K562 (cell line): ENCODE measurements at regions not wholly inside any gene's neighbourhood (a gene's known extent, or its start where the extent isn't known, plus 50 kb on each side); places are given as distances from the start of the nearest gene placed in this dataset.

Source experiments
- ATAC-seq: fragments of 200-7000 bp; cut with Tn5 transposase; 3 replicates; pipeline ENCODE4 v1.9.1; 2020; ENCODE audit warnings: moderate library complexity
- BruUV-seq: library from RNA; stranded (reverse); fragments of 400-500 nt; replicated peaks from 2 replicates; lab custom pipeline; 2021; lab: Mats Ljungman, UMichigan
- CTCF ChIA-PET: fragments of 300-600 bp; formaldehyde crosslinking; extraction: SDS; loops from one replicate; lab custom pipeline; 2021; ENCODE audit warnings: low intra/inter-chr PET ratio; lab: Yijun Ruan, JAX
- POLR2A ChIA-PET: fragments of 300-600, 350-650 bp; sonication (Branson Sonifier 250); formaldehyde crosslinking; extraction: SDS; loops from one replicate; lab custom pipeline; 2021; ENCODE audit warnings: antibody characterized with exemption, inconsistent platforms; lab: Yijun Ruan, JAX
- DNase-seq, 4 experiments: peaks; one replicate each; pipeline versions ENCODE4 v3.0.0 to v3.0.0-alpha.2; 2011 to 2018; ENCODE audit warnings: low spot score in 3 of 4, mixed read lengths in 3 of 4; ENCODE audit errors: extremely low read depth in 1 of 4
- FAIRE-seq: peaks from 2 replicates; lab custom pipeline; 2011; peaks lifted over from hg19 to GRCh38; lab: Jason Lieb, UNC
- H2AFZ ChIP-seq: 2 replicates; pipeline ENCODE4 v1.6.0; 2011; ENCODE audit warnings: low read depth, low read length, control low read depth, inconsistent platforms
- H3K27ac ChIP-seq: fragments of 200-600 bp; 3 replicates; pipeline ENCODE4 v1.8.0; 2011; ENCODE audit warnings: low read depth, mild to moderate bottlenecking, control low read depth, inconsistent platforms, low read length, moderate library complexity, mixed read lengths; ENCODE audit errors: extremely low read depth
- H3K27me3 ChIP-seq, 2 experiments: fragments of 300-600 bp in 1 of 2; 2 replicates in 1 of 2; 3 replicates in 1 of 2; pipeline versions ENCODE4 v1.6.0 to v1.8.0; 2011; ENCODE audit warnings: inconsistent platforms in 2 of 2, low read length in 2 of 2, mild to moderate bottlenecking in 1 of 2, mixed read lengths in 1 of 2, moderate library complexity in 1 of 2; ENCODE audit not compliant: control insufficient read depth in 2 of 2, insufficient read depth in 2 of 2
- H3K36me3 ChIP-seq: fragments of 300-600 bp; 3 replicates; pipeline ENCODE4 v1.8.0; 2011; ENCODE audit warnings: mild to moderate bottlenecking, low read length, inconsistent platforms; ENCODE audit not compliant: control insufficient read depth, insufficient read depth
- H3K4me1 ChIP-seq, 2 experiments: fragments of 200-600 bp in 1 of 2; replicated peaks in 1 of 2; 2 replicates in 1 of 2; 3 replicates in 1 of 2; pipeline versions ENCODE4 v1.5.1 to v1.8.0; 2011; ENCODE audit warnings: inconsistent platforms in 2 of 2, low read length in 2 of 2, mild to moderate bottlenecking in 1 of 2, mixed read lengths in 1 of 2, moderate library complexity in 1 of 2; ENCODE audit not compliant: control insufficient read depth in 2 of 2, insufficient read depth in 2 of 2
- H3K4me2 ChIP-seq: 2 replicates; pipeline ENCODE4 v1.6.1; 2011; ENCODE audit warnings: low read length, control low read depth, inconsistent platforms, mixed read lengths; ENCODE audit not compliant: insufficient read depth
- H3K4me3 ChIP-seq: fragments of 200-600 bp; sonication (generic), shearing (Covaris generic); 2 replicates; pipeline ENCODE4 v1.5.1; 2016; ENCODE audit warnings: control low read depth, inconsistent platforms
- H3K79me2 ChIP-seq: fragments of 200-600 bp; 3 replicates; pipeline ENCODE4 v1.8.0; 2011; ENCODE audit warnings: low read length, inconsistent platforms; ENCODE audit not compliant: control insufficient read depth, insufficient read depth
- H3K9ac ChIP-seq, 2 experiments: 2 replicates each; pipeline versions ENCODE4 v1.6.0 to v1.6.1; 2011; ENCODE audit warnings: low read depth in 2 of 2, low read length in 2 of 2, control low read depth in 1 of 2, inconsistent platforms in 1 of 2, mild to moderate bottlenecking in 1 of 2, mixed read lengths in 1 of 2; ENCODE audit not compliant: insufficient read depth in 1 of 2
- H3K9me1 ChIP-seq: one replicate; pipeline ENCODE4 v1.6.0; 2011; ENCODE audit warnings: inconsistent platforms, mild to moderate bottlenecking, low read length, moderate library complexity; ENCODE audit not compliant: control insufficient read depth, insufficient read depth
- H3K9me3 ChIP-seq: replicated peaks from 2 replicates; pipeline ENCODE4 v1.5.1; 2011; ENCODE audit warnings: low read depth, low read length, inconsistent platforms; ENCODE audit not compliant: control insufficient read depth, insufficient read depth
- H4K20me1 ChIP-seq: replicated peaks from 2 replicates; pipeline ENCODE4 v1.6.1; 2011; ENCODE audit warnings: low read length, inconsistent platforms, mixed read lengths; ENCODE audit not compliant: control insufficient read depth, insufficient read depth
- ATF1 ChIP-seq, 2 experiments: fragments of 450-650 bp in 1 of 2; IDR thresholded peaks; 2 replicates each; pipeline ENCODE4 v1.6.1; 2016; ENCODE audit warnings: missing compliant biosample characterization in 1 of 2, missing genetic modification characterization in 1 of 2
- CREB3L1 ChIP-seq: fragments of 450-650 bp; IDR thresholded peaks from 2 replicates; pipeline ENCODE4 v1.6.1; 2014; ENCODE audit warnings: low read depth, mild to moderate bottlenecking, moderate library complexity, borderline replicate concordance
- DDX20 ChIP-seq: fragments of 450-650 bp; IDR thresholded peaks from 2 replicates; pipeline ENCODE4 v1.6.1; 2016; ENCODE audit warnings: missing genetic modification characterization, low read depth, mild to moderate bottlenecking, missing compliant biosample characterization, moderate library complexity
- ELF2 ChIP-seq: fragments of 250-450 bp; sonication (Bioruptor Pico); IDR thresholded peaks from 2 replicates; pipeline ENCODE4 v1.5.0; 2021; ENCODE audit warnings: mild to moderate bottlenecking
- GTF2A2 ChIP-seq: IDR thresholded peaks from 2 replicates; pipeline ENCODE4 v1.6.1; 2016; ENCODE audit warnings: mild to moderate bottlenecking, missing genetic modification characterization, missing compliant biosample characterization
- KLF13 ChIP-seq: fragments of 450-650 bp; IDR thresholded peaks from 2 replicates; pipeline ENCODE4 v1.6.1; 2016; ENCODE audit warnings: missing genetic modification characterization, low read depth, mild to moderate bottlenecking, missing compliant biosample characterization, moderate library complexity, borderline replicate concordance
- NFRKB ChIP-seq: fragments of 450-650 bp; IDR thresholded peaks from 2 replicates; pipeline ENCODE4 v1.6.1; 2016; ENCODE audit warnings: low read depth
- NR0B1 ChIP-seq: fragments of 450-650 bp; IDR thresholded peaks from one replicate; pipeline ENCODE4 v1.6.1; 2018; ENCODE audit warnings: mild to moderate bottlenecking, moderate library complexity; ENCODE audit not compliant: partially characterized antibody
- PTRF ChIP-seq: fragments of 450-650 bp; IDR thresholded peaks from 2 replicates; pipeline ENCODE4 v1.6.1; 2016; ENCODE audit warnings: mild to moderate bottlenecking, missing genetic modification characterization, missing compliant biosample characterization
- STAG1 ChIP-seq: sonication (generic); formaldehyde crosslinking; IDR thresholded peaks from 2 replicates; pipeline ENCODE4 v1.5.0; 2020; ENCODE audit warnings: missing genetic modification reagents, borderline replicate concordance
- TBP ChIP-seq: optimal IDR thresholded peaks from 2 replicates; pipeline ENCODE3; 2011; ENCODE audit warnings: low read depth, low read length, improper control_type of control experiment
- ZNF280A ChIP-seq: fragments of 450-650 bp; IDR thresholded peaks from 2 replicates; pipeline ENCODE4 v1.6.1; 2018; ENCODE audit warnings: mild to moderate bottlenecking, low read depth; ENCODE audit not compliant: partially characterized antibody
- ZNF311 ChIP-seq: fragments of 250-450 bp; sonication (Bioruptor Pico); IDR thresholded peaks from 2 replicates; pipeline ENCODE4 v1.4.0; 2020; ENCODE audit warnings: mild to moderate bottlenecking, moderate library complexity
- ZNF41 ChIP-seq: fragments of 250-450 bp; sonication (Bioruptor Pico); conservative IDR thresholded peaks from 2 replicates; pipeline ENCODE4 v1.4.0; 2020; ENCODE audit warnings: mild to moderate bottlenecking
- ZNF57 ChIP-seq: fragments of 450-650 bp; formaldehyde crosslinking; IDR thresholded peaks from 2 replicates; pipeline ENCODE4 v1.4.0; 2020; ENCODE audit warnings: mild to moderate bottlenecking, moderate library complexity
- ZNF740 ChIP-seq, 3 experiments: fragments of 200-800 bp in 1 of 3; sonication (Bioruptor generic) in 1 of 3; sonication (generic) in 1 of 3; formaldehyde crosslinking in 1 of 3; IDR thresholded peaks; 2 replicates each; pipeline versions ENCODE4 v1.6.1 to v1.8.0; 2016 to 2022; ENCODE audit warnings: mild to moderate bottlenecking in 2 of 3, missing compliant biosample characterization in 2 of 3, missing genetic modification characterization in 2 of 3, missing genetic modification reagents in 1 of 3
- ZNF79 ChIP-seq: fragments of 250-450 bp; sonication (Bioruptor Pico); IDR thresholded peaks from 2 replicates; pipeline ENCODE4 v1.4.0; 2020; ENCODE audit warnings: low read depth, mild to moderate bottlenecking, moderate library complexity
- WGBS: fragments of 100-300 bp; shearing (Covaris generic); methylation state at CpG from one replicate; pipeline ENCODE4 v1.1.6; 2016; ENCODE audit warnings: low coverage, mixed read lengths; ENCODE audit not compliant: insufficient coverage; ENCODE audit errors: missing lambda C conversion rate; 5-methylcytosine and 5-hydroxymethylcytosine counted together
- in situ Hi-C: fragments of 300-500 bp; cut with MboI; formaldehyde crosslinking; loops from 4 replicates; pipeline ENCODE4 v1.15.0; 2018; ENCODE audit warnings: inconsistent platforms, mixed read lengths
- intact Hi-C: fragments of 100-400 bp; cut with micrococcal nuclease; formaldehyde crosslinking; loops from 2 replicates; pipeline ENCODE4 v1.14.2; 2022

GRCh38 chr2:55116598-55116964 is 66.3 kb upstream of the RTN4 start:
- FAIRE-seq = no peak
- ATAC-seq = no peak
- Histone ChIP-seq H3K9me3 (no peaks in the 10 kb centered on the region), H3K79me2 (no peaks in the 10 kb centered on the region), H4K20me1 (no peaks in the 10 kb centered on the region), H3K9ac (no peak overlapping the region), H3K4me1 (peaks cover 39 to 91% of the 10 kb centered on the region in 2 experiments), H3K4me2 (no peak overlapping the region), H3K27ac (peak overlapping the region; percentile 64), H3K4me3 (no peak overlapping the region), H3K9me1 (no peaks in the 10 kb centered on the region), H3K36me3 (no peaks in the 10 kb centered on the region), H3K27me3 (no peaks in the 10 kb centered on the region), H2AFZ (no peak overlapping the region)
- no TSS peak for BruUV-seq
- in situ Hi-C loops (no loop called here), intact Hi-C loops (loop anchor here (1.0 to 5.0 kb wide), 2 partner anchors 24 to 51 kb away; no protein-coding TSS in a partner anchor)
- POLR2A ChIA-PET = interaction anchor here (1.1 to 4.4 kb wide), 10 partner anchors 9 to 68 kb away, joined by 4 to 26 read pairs (median 6); partner anchors contain the start of gene RTN4
- no peak for DNase-seq
- WGBS = 86% methylated on average over 1 of the region's 1 CpG
- CTCF ChIA-PET = no interaction called here
- TF ChIP-seq NR0B1 (no peak), DDX20 (tag) (0 out of 2 replicates have a peak, but pooled peaks have one; percentile 3), ZNF41 (CRISPR knock-in tag) (0 out of 2 replicates have a peak, but pooled peaks have one; percentile 6), TBP (no peak), NFRKB (peak; percentile 43; the same call in 1 of the 2 replicates), ZNF57 (no peak), ZNF311 (CRISPR knock-in tag) (0 out of 2 replicates have a peak, but pooled peaks have one; percentile 2), STAG1 (CRISPR knock-in tag) (no peak), GTF2A2 (tag) (no peak; the same call in none of the 2 replicates), ZNF79 (CRISPR knock-in tag) (no peak), ZNF740 (CRISPR knock-in tag; IDR thresholded peaks at IDR 0.05) (no peak), ZNF740 (tag; IDR thresholded peaks at IDR 0.05) (peak in 1 of 2 experiments; percentile 65; a peak in 2 of 4 replicates), KLF13 (tag) (no peak), ZNF280A (no peak), CREB3L1 (no peak), ATF1 (CRISPR knock-in tag; IDR thresholded peaks at IDR 0.05) (no peak), ATF1 (tag; IDR thresholded peaks at IDR 0.05) (no peak), PTRF (peak; percentile 2; the same call in 1 of the 2 replicates), ELF2 (CRISPR knock-in tag) (0 out of 2 replicates have a peak, but pooled peaks have one; percentile 3)
